K562 (cell line): ENCODE measurements at regions not wholly inside any gene's neighbourhood (a gene's known extent, or its start where the extent isn't known, plus 50 kb on each side); places are given as distances from the start of the nearest gene placed in this dataset.

ENCODE experiments used
- ATAC-seq: fragments of 200-7000 bp; cut with Tn5 transposase; 3 replicates; pipeline ENCODE4 v1.9.1; 2020; ENCODE audit warnings: moderate library complexity
- BruUV-seq: library from RNA; stranded (reverse); fragments of 400-500 nt; replicated peaks from 2 replicates; lab custom pipeline; 2021; lab: Mats Ljungman, UMichigan
- CTCF ChIA-PET: fragments of 300-600 bp; formaldehyde crosslinking; extraction: SDS; loops from one replicate; lab custom pipeline; 2021; ENCODE audit warnings: low intra/inter-chr PET ratio; lab: Yijun Ruan, JAX
- POLR2A ChIA-PET: fragments of 300-600, 350-650 bp; sonication (Branson Sonifier 250); formaldehyde crosslinking; extraction: SDS; loops from one replicate; lab custom pipeline; 2021; ENCODE audit warnings: antibody characterized with exemption, inconsistent platforms; lab: Yijun Ruan, JAX
- DNase-seq, 4 experiments: peaks; one replicate each; pipeline versions ENCODE4 v3.0.0 to v3.0.0-alpha.2; 2011 to 2018; ENCODE audit warnings: low spot score in 3 of 4, mixed read lengths in 3 of 4; ENCODE audit errors: extremely low read depth in 1 of 4
- FAIRE-seq: peaks from 2 replicates; lab custom pipeline; 2011; peaks lifted over from hg19 to GRCh38; lab: Jason Lieb, UNC
- H2AFZ ChIP-seq: 2 replicates; pipeline ENCODE4 v1.6.0; 2011; ENCODE audit warnings: low read depth, low read length, control low read depth, inconsistent platforms
- H3K27ac ChIP-seq: fragments of 200-600 bp; 3 replicates; pipeline ENCODE4 v1.8.0; 2011; ENCODE audit warnings: low read depth, mild to moderate bottlenecking, control low read depth, inconsistent platforms, low read length, moderate library complexity, mixed read lengths; ENCODE audit errors: extremely low read depth
- H3K27me3 ChIP-seq, 2 experiments: fragments of 300-600 bp in 1 of 2; 2 replicates in 1 of 2; 3 replicates in 1 of 2; pipeline versions ENCODE4 v1.6.0 to v1.8.0; 2011; ENCODE audit warnings: inconsistent platforms in 2 of 2, low read length in 2 of 2, mild to moderate bottlenecking in 1 of 2, mixed read lengths in 1 of 2, moderate library complexity in 1 of 2; ENCODE audit not compliant: control insufficient read depth in 2 of 2, insufficient read depth in 2 of 2
- H3K36me3 ChIP-seq: fragments of 300-600 bp; 3 replicates; pipeline ENCODE4 v1.8.0; 2011; ENCODE audit warnings: mild to moderate bottlenecking, low read length, inconsistent platforms; ENCODE audit not compliant: control insufficient read depth, insufficient read depth
- H3K4me1 ChIP-seq, 2 experiments: fragments of 200-600 bp in 1 of 2; replicated peaks in 1 of 2; 2 replicates in 1 of 2; 3 replicates in 1 of 2; pipeline versions ENCODE4 v1.5.1 to v1.8.0; 2011; ENCODE audit warnings: inconsistent platforms in 2 of 2, low read length in 2 of 2, mild to moderate bottlenecking in 1 of 2, mixed read lengths in 1 of 2, moderate library complexity in 1 of 2; ENCODE audit not compliant: control insufficient read depth in 2 of 2, insufficient read depth in 2 of 2
- H3K4me2 ChIP-seq: 2 replicates; pipeline ENCODE4 v1.6.1; 2011; ENCODE audit warnings: low read length, control low read depth, inconsistent platforms, mixed read lengths; ENCODE audit not compliant: insufficient read depth
- H3K4me3 ChIP-seq: fragments of 200-600 bp; sonication (generic), shearing (Covaris generic); 2 replicates; pipeline ENCODE4 v1.5.1; 2016; ENCODE audit warnings: control low read depth, inconsistent platforms
- H3K79me2 ChIP-seq: fragments of 200-600 bp; 3 replicates; pipeline ENCODE4 v1.8.0; 2011; ENCODE audit warnings: low read length, inconsistent platforms; ENCODE audit not compliant: control insufficient read depth, insufficient read depth
- H3K9ac ChIP-seq, 2 experiments: 2 replicates each; pipeline versions ENCODE4 v1.6.0 to v1.6.1; 2011; ENCODE audit warnings: low read depth in 2 of 2, low read length in 2 of 2, control low read depth in 1 of 2, inconsistent platforms in 1 of 2, mild to moderate bottlenecking in 1 of 2, mixed read lengths in 1 of 2; ENCODE audit not compliant: insufficient read depth in 1 of 2
- H3K9me1 ChIP-seq: one replicate; pipeline ENCODE4 v1.6.0; 2011; ENCODE audit warnings: inconsistent platforms, mild to moderate bottlenecking, low read length, moderate library complexity; ENCODE audit not compliant: control insufficient read depth, insufficient read depth
- H3K9me3 ChIP-seq: replicated peaks from 2 replicates; pipeline ENCODE4 v1.5.1; 2011; ENCODE audit warnings: low read depth, low read length, inconsistent platforms; ENCODE audit not compliant: control insufficient read depth, insufficient read depth
- H4K20me1 ChIP-seq: replicated peaks from 2 replicates; pipeline ENCODE4 v1.6.1; 2011; ENCODE audit warnings: low read length, inconsistent platforms, mixed read lengths; ENCODE audit not compliant: control insufficient read depth, insufficient read depth
- ARNT ChIP-seq, 2 experiments: fragments of 450-650 bp; IDR thresholded peaks; 2 replicates each; pipeline ENCODE4 v1.6.1; 2016; ENCODE audit warnings: mild to moderate bottlenecking in 1 of 2
- BHLHE40 ChIP-seq: IDR thresholded peaks from 2 replicates; pipeline ENCODE4 v1.6.1; 2011; ENCODE audit warnings: low read length, improper control_type of control experiment
- ERF ChIP-seq: fragments of 450-650 bp; formaldehyde crosslinking; IDR thresholded peaks from 2 replicates; pipeline ENCODE4 v1.4.0; 2020; ENCODE audit warnings: mild to moderate bottlenecking, mixed read lengths
- FOXM1 ChIP-seq, 2 experiments: fragments of 450-650 bp in 1 of 2; sonication (generic) in 1 of 2; formaldehyde crosslinking in 1 of 2; IDR thresholded peaks; 2 replicates each; pipeline versions ENCODE4 v1.6.1 to v1.9.0; 2017 to 2022; ENCODE audit warnings: low read depth in 2 of 2, mild to moderate bottlenecking in 2 of 2, missing genetic modification reagents in 1 of 2, moderate library complexity in 1 of 2
- NCOA1 ChIP-seq: fragments of 450-650 bp; IDR thresholded peaks from 2 replicates; pipeline ENCODE4 v1.6.1; 2016; ENCODE audit warnings: low read depth
- TEAD2 ChIP-seq: fragments of 450-650 bp; IDR thresholded peaks from 2 replicates; pipeline ENCODE4 v1.6.1; 2016; ENCODE audit warnings: missing genetic modification characterization, control low read depth, missing compliant biosample characterization
- ZNF551 ChIP-seq: fragments of 250-450 bp; sonication (Bioruptor Pico); IDR thresholded peaks from 2 replicates; pipeline ENCODE4 v1.5.0; 2021; ENCODE audit warnings: mild to moderate bottlenecking, moderate library complexity
- WGBS: fragments of 100-300 bp; shearing (Covaris generic); methylation state at CpG from one replicate; pipeline ENCODE4 v1.1.6; 2016; ENCODE audit warnings: low coverage, mixed read lengths; ENCODE audit not compliant: insufficient coverage; ENCODE audit errors: missing lambda C conversion rate; 5-methylcytosine and 5-hydroxymethylcytosine counted together
- in situ Hi-C: fragments of 300-500 bp; cut with MboI; formaldehyde crosslinking; loops from 4 replicates; pipeline ENCODE4 v1.15.0; 2018; ENCODE audit warnings: inconsistent platforms, mixed read lengths
- intact Hi-C: fragments of 100-400 bp; cut with micrococcal nuclease; formaldehyde crosslinking; loops from 2 replicates; pipeline ENCODE4 v1.14.2; 2022
- TF ChIP-seq, protein P1 (sequence below): fragments of 200-800 bp; sonication (Bioruptor generic); IDR thresholded peaks from 2 replicates; pipeline ENCODE4 v1.6.1; 2017; ENCODE audit warnings: missing genetic modification characterization, missing compliant biosample characterization
- TF ChIP-seq, protein P2 (sequence below): fragments of 200-800 bp; sonication (Bioruptor generic); IDR thresholded peaks from 2 replicates; pipeline ENCODE4 v1.6.1; 2016; ENCODE audit warnings: missing genetic modification characterization, missing compliant biosample characterization
- TF ChIP-seq, protein P3 (sequence below): fragments of 200-400 bp; formaldehyde crosslinking; IDR thresholded peaks from 2 replicates; pipeline ENCODE4 v1.6.1; 2017; ENCODE audit warnings: mild to moderate bottlenecking, low read depth, low read length, moderate library complexity

DNA sequence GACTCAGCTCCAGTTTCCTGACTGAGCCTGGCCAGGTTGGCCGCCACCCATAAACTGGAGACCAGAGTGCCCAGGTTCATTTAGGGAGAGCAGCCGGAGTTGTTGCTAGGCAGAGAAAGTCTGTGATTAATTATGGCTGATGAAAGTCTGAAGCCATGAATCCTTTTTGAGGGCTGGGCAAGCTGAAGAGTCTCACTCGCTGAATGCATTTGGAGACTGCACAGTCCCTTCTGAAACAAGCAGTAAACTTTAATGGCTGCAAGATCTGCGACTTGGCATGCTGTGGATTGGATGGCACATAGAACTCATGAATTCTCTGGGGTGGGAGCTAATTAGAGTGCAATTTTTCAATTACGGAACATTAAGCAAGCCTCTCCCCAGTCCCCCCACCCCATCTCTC, 282.1 kb downstream of the RPLP1 start:
- intact Hi-C loops, result no loop called here
- no TSS peak for BruUV-seq
- H3K27ac ChIP-seq, result no peak overlapping the region
- no peaks in the 10 kb centered on the region for H3K79me2 ChIP-seq
- CTCF ChIA-PET, result no interaction called here
- no peak overlapping the region for H3K9ac ChIP-seq
- TF ChIP-seq NCOA1, result no peak
- TF ChIP-seq ARNT (IDR thresholded peaks at IDR 0.05), result no peak
- no peak for TF ChIP-seq ERF (CRISPR knock-in tag)
- TF ChIP-seq TEAD2, result no peak
- TF ChIP-seq BHLHE40, result no peak
- TF ChIP-seq, protein P1, sequence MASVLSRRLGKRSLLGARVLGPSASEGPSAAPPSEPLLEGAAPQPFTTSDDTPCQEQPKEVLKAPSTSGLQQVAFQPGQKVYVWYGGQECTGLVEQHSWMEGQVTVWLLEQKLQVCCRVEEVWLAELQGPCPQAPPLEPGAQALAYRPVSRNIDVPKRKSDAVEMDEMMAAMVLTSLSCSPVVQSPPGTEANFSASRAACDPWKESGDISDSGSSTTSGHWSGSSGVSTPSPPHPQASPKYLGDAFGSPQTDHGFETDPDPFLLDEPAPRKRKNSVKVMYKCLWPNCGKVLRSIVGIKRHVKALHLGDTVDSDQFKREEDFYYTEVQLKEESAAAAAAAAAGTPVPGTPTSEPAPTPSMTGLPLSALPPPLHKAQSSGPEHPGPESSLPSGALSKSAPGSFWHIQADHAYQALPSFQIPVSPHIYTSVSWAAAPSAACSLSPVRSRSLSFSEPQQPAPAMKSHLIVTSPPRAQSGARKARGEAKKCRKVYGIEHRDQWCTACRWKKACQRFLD (CRISPR knock-in tag), result no peak
- TF ChIP-seq, protein P2, sequence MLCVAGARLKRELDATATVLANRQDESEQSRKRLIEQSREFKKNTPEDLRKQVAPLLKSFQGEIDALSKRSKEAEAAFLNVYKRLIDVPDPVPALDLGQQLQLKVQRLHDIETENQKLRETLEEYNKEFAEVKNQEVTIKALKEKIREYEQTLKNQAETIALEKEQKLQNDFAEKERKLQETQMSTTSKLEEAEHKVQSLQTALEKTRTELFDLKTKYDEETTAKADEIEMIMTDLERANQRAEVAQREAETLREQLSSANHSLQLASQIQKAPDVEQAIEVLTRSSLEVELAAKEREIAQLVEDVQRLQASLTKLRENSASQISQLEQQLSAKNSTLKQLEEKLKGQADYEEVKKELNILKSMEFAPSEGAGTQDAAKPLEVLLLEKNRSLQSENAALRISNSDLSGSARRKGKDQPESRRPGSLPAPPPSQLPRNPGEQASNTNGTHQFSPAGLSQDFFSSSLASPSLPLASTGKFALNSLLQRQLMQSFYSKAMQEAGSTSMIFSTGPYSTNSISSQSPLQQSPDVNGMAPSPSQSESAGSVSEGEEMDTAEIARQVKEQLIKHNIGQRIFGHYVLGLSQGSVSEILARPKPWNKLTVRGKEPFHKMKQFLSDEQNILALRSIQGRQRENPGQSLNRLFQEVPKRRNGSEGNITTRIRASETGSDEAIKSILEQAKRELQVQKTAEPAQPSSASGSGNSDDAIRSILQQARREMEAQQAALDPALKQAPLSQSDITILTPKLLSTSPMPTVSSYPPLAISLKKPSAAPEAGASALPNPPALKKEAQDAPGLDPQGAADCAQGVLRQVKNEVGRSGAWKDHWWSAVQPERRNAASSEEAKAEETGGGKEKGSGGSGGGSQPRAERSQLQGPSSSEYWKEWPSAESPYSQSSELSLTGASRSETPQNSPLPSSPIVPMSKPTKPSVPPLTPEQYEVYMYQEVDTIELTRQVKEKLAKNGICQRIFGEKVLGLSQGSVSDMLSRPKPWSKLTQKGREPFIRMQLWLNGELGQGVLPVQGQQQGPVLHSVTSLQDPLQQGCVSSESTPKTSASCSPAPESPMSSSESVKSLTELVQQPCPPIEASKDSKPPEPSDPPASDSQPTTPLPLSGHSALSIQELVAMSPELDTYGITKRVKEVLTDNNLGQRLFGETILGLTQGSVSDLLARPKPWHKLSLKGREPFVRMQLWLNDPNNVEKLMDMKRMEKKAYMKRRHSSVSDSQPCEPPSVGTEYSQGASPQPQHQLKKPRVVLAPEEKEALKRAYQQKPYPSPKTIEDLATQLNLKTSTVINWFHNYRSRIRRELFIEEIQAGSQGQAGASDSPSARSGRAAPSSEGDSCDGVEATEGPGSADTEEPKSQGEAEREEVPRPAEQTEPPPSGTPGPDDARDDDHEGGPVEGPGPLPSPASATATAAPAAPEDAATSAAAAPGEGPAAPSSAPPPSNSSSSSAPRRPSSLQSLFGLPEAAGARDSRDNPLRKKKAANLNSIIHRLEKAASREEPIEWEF (CRISPR knock-in tag), result no peak
- TF ChIP-seq FOXM1 (IDR thresholded peaks at IDR 0.05; ENCODE audit: low read depth), result no peak
- no peak for TF ChIP-seq FOXM1 (CRISPR knock-in tag; IDR thresholded peaks at IDR 0.05; ENCODE audit: low read depth)
- TF ChIP-seq ZNF551 (CRISPR knock-in tag), result no peak
- TF ChIP-seq, protein P3, sequence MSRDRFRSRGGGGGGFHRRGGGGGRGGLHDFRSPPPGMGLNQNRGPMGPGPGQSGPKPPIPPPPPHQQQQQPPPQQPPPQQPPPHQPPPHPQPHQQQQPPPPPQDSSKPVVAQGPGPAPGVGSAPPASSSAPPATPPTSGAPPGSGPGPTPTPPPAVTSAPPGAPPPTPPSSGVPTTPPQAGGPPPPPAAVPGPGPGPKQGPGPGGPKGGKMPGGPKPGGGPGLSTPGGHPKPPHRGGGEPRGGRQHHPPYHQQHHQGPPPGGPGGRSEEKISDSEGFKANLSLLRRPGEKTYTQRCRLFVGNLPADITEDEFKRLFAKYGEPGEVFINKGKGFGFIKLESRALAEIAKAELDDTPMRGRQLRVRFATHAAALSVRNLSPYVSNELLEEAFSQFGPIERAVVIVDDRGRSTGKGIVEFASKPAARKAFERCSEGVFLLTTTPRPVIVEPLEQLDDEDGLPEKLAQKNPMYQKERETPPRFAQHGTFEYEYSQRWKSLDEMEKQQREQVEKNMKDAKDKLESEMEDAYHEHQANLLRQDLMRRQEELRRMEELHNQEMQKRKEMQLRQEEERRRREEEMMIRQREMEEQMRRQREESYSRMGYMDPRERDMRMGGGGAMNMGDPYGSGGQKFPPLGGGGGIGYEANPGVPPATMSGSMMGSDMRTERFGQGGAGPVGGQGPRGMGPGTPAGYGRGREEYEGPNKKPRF, result no peak
- TF ChIP-seq, all 486 proteins: peak for 0
- in situ Hi-C loops, result loop anchor here (25.0 kb wide), 1 partner anchor 753 kb away; no protein-coding TSS in a partner anchor
- H3K27me3 ChIP-seq, result peaks cover 0 to 2% of the 10 kb centered on the region in 2 experiments; a peak in 3 of 5 replicates
- 0% methylated on average over 5 of the region's 5 CpGs for WGBS
- FAIRE-seq, result no peak
- no peaks in the 10 kb centered on the region for H3K36me3 ChIP-seq
- H4K20me1 ChIP-seq, result 0 out of 2 replicates have a peak, but pooled peaks cover 3% of the 10 kb centered on the region
- H3K9me3 ChIP-seq, result no peaks in the 10 kb centered on the region
- H3K9me1 ChIP-seq, result no peaks in the 10 kb centered on the region
- H3K4me3 ChIP-seq, result no peak overlapping the region
- H2AFZ ChIP-seq, result no peak overlapping the region
- ATAC-seq, result no peak
- H3K4me1 ChIP-seq, result no peaks in the 10 kb centered on the region
- POLR2A ChIA-PET, result interaction anchor here (1.0 kb wide), 1 partner anchor 9 kb away, joined by 5 read pairs; no protein-coding TSS in a partner anchor
- DNase-seq, result no peak
- H3K4me2 ChIP-seq, result no peak overlapping the region
